Dendritic cell treated with granulocyte-macrophage colony-stimulating factor and Interleukin-4, amounts not matched to agents 40 ng/mL and 50 ng/mL, for 4 days (primary cell): ENCODE measurements at regions not wholly inside any gene's neighbourhood (a gene's known extent, or its start where the extent isn't known, plus 50 kb on each side); places are given as distances from the start of the nearest gene placed in this dataset.
A peak's percentile ranks its signal among the peaks of the same experiment; 100 is the strongest.

Experiments used
- H3K27ac Mint-ChIP-seq: one replicate; pipeline ENCODE4 v1.8.0; 2022; ENCODE audit warnings: mild to moderate bottlenecking, mixed read lengths
- H3K27me3 Mint-ChIP-seq: one replicate; pipeline ENCODE4 v1.8.0; 2022; ENCODE audit warnings: mild to moderate bottlenecking, mixed read lengths
- H3K36me3 Mint-ChIP-seq: one replicate; pipeline ENCODE4 v1.8.0; 2022; ENCODE audit warnings: low read depth, mixed read lengths
- H3K4me1 Mint-ChIP-seq: one replicate; pipeline ENCODE4 v1.8.0; 2022; ENCODE audit warnings: low read depth, mixed read lengths
- H3K4me3 Mint-ChIP-seq: one replicate; pipeline ENCODE4 v1.8.0; 2022; ENCODE audit warnings: mild to moderate bottlenecking, moderate library complexity, mixed read lengths
- H3K9me3 Mint-ChIP-seq: one replicate; pipeline ENCODE4 v1.8.0; 2022; ENCODE audit warnings: mixed read lengths
- intact Hi-C: fragments of 100-400 bp; cut with micrococcal nuclease; formaldehyde crosslinking; loops from one replicate; pipeline ENCODE4 v1.15.0; 2022

DNA sequence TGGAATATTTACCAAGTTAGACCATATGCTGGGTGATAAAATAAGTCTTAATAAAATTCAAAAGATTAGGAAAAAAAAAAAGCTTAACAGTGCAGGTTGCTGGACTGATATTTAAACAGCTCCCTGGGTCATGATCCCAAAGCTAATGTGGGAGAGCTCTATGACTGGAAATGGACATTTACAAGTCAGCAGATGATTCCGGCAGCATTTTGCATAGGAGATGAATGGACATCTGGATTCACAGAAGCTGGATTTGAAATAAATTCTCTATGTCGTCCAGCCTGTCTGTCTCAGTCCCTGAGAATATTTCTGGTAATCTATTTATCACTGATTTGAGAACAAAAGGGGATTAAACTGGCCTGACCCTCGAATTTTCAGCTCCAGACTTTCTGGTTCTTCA lies 52.3 kb upstream of the KLHL25 start:
- H3K9me3 Mint-ChIP-seq = no peaks in the 10 kb centered on the region
- H3K4me1 Mint-ChIP-seq = no peaks in the 10 kb centered on the region
- intact Hi-C loops = no loop called here
- no peak overlapping the region for H3K4me3 Mint-ChIP-seq
- no peak overlapping the region for H3K27ac Mint-ChIP-seq
- no peaks in the 10 kb centered on the region for H3K36me3 Mint-ChIP-seq
- H3K27me3 Mint-ChIP-seq = peaks cover 34% of the 10 kb centered on the region

DNA sequence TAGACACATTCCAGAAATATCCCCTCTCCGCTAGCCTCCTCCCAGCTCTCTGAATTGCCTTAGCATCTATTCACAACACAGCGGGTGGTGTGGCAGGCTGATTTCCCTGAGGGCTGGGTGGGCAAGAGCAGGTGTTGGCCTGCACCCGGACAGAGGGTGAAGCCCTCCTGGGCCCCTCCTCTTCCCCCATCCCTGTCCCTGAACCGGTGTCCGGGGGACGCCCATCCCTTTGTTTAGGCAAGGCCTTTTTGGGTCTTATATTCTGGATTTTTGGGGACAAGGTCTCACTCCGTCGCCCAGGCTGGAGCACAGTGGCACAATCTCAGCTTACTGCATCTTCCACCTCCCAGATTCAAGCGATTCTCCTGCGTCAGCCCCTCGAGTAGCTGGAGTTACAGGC lies 55.2 kb upstream of the KLHL25 start:
- intact Hi-C loops = no loop called here
- Mint-ChIP-seq H3K27me3 (peaks cover 21% of the 10 kb centered on the region), H3K4me3 (no peak overlapping the region), H3K36me3 (no peaks in the 10 kb centered on the region), H3K4me1 (no peaks in the 10 kb centered on the region), H3K27ac (no peak overlapping the region), H3K9me3 (no peaks in the 10 kb centered on the region)

DNA sequence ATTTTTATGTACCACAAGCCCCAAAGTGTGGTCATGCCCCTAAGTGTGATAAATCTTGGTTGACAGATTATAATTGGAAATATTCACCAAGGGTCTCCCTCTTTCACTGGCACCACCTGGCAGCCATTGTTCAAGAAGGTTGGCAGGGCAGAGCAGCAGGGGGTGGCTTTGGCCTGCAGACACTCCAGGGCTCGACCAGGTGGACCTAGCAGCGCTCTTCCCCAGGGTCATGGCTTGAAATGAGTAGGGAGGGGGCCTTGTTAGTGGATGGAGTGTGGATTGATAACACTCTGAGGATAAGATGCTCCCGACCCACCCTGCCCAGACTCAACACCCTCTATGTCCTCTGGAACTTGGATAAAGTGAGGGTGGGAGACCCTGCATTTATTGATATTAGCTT lies 58.2 kb upstream of the KLHL25 start:
- intact Hi-C loops = no loop called here
- no peak overlapping the region for H3K4me3 Mint-ChIP-seq
- no peaks in the 10 kb centered on the region for H3K36me3 Mint-ChIP-seq

DNA sequence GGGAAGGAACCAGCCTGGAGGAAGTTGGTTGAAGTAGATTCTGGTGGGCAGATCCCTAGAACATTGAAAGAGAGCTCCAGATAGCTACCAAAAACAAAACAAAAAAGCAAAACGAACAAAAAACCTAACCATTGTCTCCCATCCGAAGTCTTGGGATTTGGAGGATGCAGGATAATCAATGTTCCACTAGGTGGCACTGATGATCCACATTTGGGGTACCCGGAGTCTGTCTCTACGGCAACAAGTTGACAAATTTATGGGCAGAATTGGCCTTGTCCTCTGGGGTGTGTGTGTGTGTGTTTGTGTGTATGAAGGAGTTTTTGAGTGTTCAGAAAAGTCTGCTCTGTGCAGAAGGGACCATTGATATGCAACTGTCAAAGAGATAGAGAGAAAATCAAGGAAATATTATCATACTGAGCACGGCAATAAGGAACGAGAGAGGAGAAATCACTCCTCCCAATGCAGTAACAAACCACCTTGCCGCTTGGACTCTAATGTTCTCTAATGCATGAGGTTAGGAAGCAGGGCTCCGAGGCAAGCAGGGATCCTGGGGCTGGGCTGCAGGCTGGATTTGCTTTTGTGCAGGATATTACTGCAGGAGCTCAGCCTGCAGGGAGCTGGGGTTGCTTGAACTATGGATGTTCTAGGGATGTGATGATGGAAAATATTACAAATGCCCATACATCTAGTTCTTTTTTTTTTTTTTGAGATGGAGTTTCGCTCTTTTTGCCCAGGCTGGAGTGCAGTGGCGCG lies 59.8 kb upstream of the KLHL25 start:
- Mint-ChIP-seq H3K4me1 (peaks cover 5% of the 10 kb centered on the region), H3K27me3 (peaks cover 23% of the 10 kb centered on the region), H3K36me3 (no peaks in the 10 kb centered on the region), H3K4me3 (no peak overlapping the region), H3K9me3 (no peaks in the 10 kb centered on the region), H3K27ac (no peak overlapping the region)
- intact Hi-C loops = loop anchor here (5.0 kb wide), 2 partner anchors 888 to 1753 kb away; no protein-coding TSS in a partner anchor

More for the DNA sequence above, 58.2 kb upstream of the KLHL25 start:
- Mint-ChIP-seq H3K4me1 (no peaks in the 10 kb centered on the region), H3K27ac (no peak overlapping the region), H3K9me3 (no peaks in the 10 kb centered on the region), H3K27me3 (peaks cover 17% of the 10 kb centered on the region)

DNA sequence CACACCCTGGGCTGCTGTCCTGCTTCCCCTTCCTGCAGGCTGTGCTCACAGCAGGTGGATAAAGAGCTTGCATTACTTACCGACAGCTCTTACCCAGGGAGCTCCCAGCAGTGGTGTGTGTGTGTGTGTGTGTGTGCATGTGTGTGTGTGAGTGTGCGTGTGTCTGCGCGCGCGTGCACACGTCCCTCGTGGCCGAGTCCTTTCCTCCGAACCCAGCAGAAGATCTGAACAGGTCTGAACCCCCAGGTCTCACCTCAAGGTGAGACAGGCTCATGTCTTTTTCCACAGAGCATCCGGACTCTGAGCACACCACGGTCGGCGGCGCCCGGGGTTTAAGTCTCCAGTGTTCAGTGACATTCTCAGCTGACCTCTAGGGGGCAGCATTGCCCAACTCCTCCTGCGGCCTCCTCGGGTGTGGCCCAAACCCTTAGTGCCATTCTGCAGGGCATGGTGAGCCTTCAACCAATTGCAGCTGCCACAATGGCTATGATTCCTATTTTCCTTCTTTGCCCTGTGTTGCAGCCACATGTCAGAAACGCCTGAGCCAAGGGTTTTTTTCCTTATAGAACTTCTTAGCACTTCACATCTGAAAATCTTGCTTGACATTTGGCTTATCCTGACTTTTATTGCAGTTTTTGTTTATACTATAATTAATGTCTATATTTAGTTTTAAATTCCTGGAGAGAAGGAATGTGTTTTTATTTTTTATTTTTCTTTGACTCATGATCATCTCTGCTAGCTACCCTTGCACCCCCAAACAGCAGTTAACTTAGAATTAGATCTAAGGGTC lies 64.1 kb upstream of the KLHL25 start:
- Mint-ChIP-seq H3K4me1 (peaks cover 11% of the 10 kb centered on the region), H3K27ac (no peak overlapping the region), H3K27me3 (peaks cover 23% of the 10 kb centered on the region), H3K9me3 (no peaks in the 10 kb centered on the region), H3K4me3 (peak overlapping the region; percentile 15), H3K36me3 (no peaks in the 10 kb centered on the region)
- intact Hi-C loops = loop anchor here (5.0 kb wide), 2 partner anchors 884 to 1749 kb away; no protein-coding TSS in a partner anchor

DNA sequence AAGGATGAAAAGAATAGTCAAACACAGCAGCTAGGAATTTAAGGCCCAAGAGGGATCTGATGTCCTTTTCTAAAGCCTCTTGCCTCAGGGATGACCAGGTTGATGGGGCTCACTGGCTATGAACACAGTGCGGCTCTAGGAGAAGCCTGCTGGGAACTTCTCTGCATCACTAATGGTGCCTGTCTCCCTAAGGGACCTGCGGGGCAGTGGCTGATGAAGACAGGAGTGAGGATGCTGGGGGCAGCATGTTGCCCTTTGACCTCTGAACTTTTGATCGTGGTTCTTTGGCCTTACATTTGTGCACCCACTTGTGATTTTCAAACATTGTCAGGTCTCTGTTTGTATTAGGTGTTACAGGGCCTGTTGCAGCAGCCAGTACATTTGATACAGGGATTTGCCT lies 64.9 kb upstream of the KLHL25 start:
- H3K4me3 Mint-ChIP-seq = no peak overlapping the region
- peaks cover 25% of the 10 kb centered on the region for H3K27me3 Mint-ChIP-seq
- no peaks in the 10 kb centered on the region for H3K9me3 Mint-ChIP-seq
- no peaks in the 10 kb centered on the region for H3K36me3 Mint-ChIP-seq
- intact Hi-C loops = loop anchor here (5.0 kb wide), 2 partner anchors 883 to 1748 kb away; no protein-coding TSS in a partner anchor
- no peak overlapping the region for H3K27ac Mint-ChIP-seq
- peaks cover 11% of the 10 kb centered on the region for H3K4me1 Mint-ChIP-seq

DNA sequence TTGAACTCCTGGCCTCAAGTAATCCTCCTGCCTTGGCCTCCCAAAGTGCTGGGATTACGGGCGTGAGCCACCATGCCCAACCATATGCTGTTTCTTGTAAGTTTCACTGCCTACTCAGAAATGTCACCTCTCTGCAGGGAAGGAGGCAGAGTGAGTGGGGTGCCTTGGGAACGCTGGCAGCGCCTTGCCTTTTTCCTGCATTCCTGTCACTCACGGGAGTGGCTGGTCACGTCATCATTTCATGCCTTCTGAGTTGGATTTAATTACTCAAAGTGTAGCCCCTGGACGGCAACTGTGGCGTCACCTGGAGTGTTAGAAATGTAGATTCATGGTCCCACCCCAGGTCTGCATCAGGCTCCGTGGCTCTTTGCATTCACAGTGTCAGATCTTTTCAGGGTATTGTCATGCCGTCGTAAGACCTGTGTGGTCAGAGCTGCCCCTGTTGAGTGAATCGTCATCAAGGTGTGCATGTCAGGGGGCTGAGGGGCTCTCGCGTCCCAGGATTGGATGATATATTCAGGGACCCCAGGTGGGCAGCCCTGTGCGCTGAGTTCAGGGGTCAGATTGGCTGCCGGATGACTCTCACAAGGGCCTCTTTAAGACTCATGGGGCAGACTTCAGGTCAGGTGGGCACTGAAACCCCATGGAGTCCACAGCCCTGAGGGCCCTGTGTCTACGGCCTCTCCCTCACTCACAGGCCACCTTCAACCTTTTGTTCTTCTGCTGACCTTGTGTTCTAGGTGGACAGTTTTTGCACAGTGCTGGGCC lies 65.9 kb upstream of the KLHL25 start:
- no peaks in the 10 kb centered on the region for H3K9me3 Mint-ChIP-seq
- H3K36me3 Mint-ChIP-seq = no peaks in the 10 kb centered on the region
- peaks cover 11% of the 10 kb centered on the region for H3K4me1 Mint-ChIP-seq
- H3K4me3 Mint-ChIP-seq = no peak overlapping the region
- no peak overlapping the region for H3K27ac Mint-ChIP-seq
- intact Hi-C loops = no loop called here
- H3K27me3 Mint-ChIP-seq = peaks cover 27% of the 10 kb centered on the region

DNA sequence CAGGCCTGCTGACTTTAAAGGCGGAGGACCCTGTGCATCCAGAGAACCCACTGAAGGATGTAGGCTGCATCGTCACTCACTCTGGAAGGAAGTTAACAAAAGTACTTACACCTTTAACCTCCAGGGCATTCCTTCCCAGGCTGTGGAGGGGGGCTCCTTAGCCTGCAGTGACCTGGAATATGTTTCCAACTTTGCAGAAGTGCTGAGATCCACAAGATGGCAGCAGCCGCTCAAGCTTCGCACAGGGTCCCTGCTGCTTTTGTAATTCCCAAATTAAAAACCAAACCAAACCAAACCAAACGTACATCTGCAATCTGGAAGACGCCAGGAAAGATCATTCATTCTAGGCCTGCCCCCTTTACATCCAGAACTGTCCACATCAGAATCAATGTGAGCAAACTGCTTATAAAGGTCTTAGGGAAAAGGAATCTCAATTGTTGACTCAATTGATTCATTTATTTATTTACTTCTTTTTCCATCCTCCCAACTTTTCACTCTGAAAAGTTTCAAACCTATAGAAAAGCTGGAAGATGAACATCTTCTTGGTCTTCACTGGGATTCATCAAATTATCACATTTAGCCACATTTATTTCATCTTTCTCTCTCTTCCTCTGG lies 70.5 kb upstream of the KLHL25 start:
- Mint-ChIP-seq H3K27ac (no peak overlapping the region), H3K27me3 (peaks cover 12% of the 10 kb centered on the region), H3K4me3 (no peak overlapping the region), H3K9me3 (no peaks in the 10 kb centered on the region), H3K4me1 (peaks cover 14% of the 10 kb centered on the region), H3K36me3 (no peaks in the 10 kb centered on the region)
- intact Hi-C loops = no loop called here

DNA sequence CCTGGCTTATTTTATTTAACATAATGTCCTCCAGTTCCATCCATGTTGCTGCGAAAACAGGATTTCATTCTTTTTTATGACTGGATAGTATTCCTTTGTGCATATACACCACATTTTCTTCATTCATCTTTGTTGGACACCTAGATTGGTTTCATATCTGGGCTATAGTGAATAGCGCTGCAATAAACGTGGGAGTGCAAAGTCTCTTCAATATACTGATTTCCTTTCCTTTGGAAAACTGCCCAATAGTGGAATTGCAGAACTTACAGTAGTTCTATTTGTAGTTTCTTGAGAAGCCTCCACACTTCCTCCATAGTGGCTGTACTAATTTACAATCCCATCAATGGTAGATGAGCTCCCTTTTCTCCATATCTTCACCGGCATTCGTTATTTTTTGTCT lies 72.5 kb upstream of the KLHL25 start:
- intact Hi-C loops = no loop called here
- Mint-ChIP-seq H3K27me3 (peaks cover 15% of the 10 kb centered on the region), H3K4me1 (peaks cover 14% of the 10 kb centered on the region), H3K9me3 (no peaks in the 10 kb centered on the region), H3K36me3 (no peaks in the 10 kb centered on the region), H3K27ac (no peak overlapping the region), H3K4me3 (no peak overlapping the region)

DNA sequence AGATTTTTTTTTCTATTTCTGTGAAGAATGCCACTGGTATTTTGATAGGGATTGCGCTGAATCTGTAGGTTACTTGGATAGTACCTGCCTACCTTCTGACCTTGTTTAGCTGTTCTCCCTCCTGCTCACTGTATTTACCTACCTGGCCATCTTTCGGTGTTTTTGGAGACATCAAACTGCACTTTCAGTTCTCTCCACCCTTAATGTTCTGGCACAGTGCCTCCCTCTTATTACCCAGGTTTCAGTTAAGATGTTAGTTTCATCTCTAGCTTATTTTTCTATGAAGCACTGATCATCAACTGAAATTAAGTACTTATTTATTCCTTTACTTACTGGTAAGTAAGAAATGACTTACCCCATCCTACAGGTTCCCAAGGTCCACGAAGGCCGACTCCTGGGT lies 74.4 kb upstream of the KLHL25 start:
- Mint-ChIP-seq H3K9me3 (no peaks in the 10 kb centered on the region), H3K36me3 (no peaks in the 10 kb centered on the region), H3K4me3 (no peak overlapping the region), H3K27me3 (peaks cover 12% of the 10 kb centered on the region), H3K27ac (no peak overlapping the region), H3K4me1 (peaks cover 8% of the 10 kb centered on the region)
- intact Hi-C loops = no loop called here

DNA sequence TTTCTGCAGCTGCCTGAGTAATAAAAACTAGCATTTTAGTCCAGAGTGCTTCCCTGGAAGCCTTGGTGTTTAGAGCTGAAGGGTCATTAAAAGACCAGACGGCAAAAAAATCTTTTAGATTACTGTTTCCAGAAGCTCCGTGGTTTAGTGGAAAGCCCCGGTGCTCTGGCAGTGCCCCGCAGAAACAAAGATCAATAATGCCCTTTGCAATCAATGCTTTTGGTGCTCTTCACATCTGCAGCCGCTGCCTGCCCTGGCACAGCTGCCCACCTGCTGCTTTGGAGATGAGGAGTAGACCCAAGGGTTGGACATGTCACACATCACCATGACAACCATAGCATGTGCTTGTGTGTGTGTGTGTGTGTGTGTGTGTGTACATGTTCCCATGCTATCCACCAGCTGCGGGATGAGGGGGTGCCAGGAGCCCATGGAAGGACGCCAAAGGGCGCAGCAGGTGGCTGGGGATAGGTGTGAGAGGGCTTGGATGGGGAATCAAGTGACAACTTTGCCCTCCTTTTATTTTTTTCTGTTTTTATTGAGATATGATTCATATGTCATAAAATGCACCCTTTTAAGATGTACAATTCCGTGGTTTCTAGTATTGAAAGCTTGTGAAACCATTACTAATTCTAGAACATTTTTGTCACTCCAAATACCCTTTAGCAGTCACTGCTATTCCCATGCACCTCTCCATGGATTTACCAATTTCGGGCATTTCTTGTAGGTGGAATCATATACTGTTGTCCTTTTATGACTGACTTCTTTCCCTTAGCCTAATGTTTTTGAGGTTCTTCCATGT lies 75.7 kb upstream of the KLHL25 start:
- H3K4me1 Mint-ChIP-seq = peaks cover 8% of the 10 kb centered on the region
- no peak overlapping the region for H3K4me3 Mint-ChIP-seq
- peaks cover 8% of the 10 kb centered on the region for H3K27me3 Mint-ChIP-seq
- no peak overlapping the region for H3K27ac Mint-ChIP-seq
- H3K9me3 Mint-ChIP-seq = no peaks in the 10 kb centered on the region
- H3K36me3 Mint-ChIP-seq = no peaks in the 10 kb centered on the region
- intact Hi-C loops = no loop called here

DNA sequence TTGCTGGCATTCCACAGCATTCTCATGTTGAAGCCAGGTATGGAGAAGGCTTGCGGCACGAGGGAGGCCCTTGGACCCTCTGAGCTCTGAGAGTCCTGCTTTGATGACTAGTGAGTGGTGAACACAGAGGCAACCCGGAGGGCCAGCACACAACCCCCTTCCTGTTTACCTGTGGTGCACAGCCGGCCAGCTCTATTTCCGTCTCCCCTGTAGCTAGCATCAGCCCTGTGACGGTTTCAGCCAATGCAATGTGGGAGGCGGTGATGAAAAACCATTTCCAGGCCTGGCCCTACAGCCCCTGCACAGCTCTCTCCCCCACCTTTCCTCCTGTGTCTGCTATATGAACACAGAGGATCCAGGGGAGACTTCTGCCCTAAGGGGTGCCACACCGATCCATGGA lies 76.8 kb upstream of the KLHL25 start:
- Mint-ChIP-seq H3K27ac (no peak overlapping the region), H3K4me3 (no peak overlapping the region), H3K9me3 (no peaks in the 10 kb centered on the region), H3K4me1 (peaks cover 8% of the 10 kb centered on the region), H3K36me3 (no peaks in the 10 kb centered on the region), H3K27me3 (peaks cover 8% of the 10 kb centered on the region)
- intact Hi-C loops = no loop called here

DNA sequence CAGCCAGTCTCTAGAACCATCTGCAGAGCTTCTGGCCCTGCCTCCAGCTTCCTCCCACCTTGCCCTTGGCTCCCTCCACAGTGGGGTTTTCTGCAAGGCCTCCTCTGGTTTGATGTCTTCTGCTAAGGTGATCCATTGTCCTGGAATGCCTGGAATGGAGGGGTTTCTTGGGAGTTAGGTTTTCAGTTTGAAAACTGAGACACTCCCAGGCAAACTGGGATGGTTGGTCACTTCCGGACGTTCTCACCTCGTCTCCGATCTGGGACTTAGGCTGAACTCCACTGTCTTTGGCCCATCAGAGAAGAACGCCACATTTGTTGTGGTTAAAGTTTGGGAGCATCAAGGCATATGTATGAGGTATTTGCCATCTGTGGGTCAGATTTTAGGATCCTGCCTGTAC lies 77.4 kb upstream of the KLHL25 start:
- peaks cover 6% of the 10 kb centered on the region for H3K4me1 Mint-ChIP-seq
- no peaks in the 10 kb centered on the region for H3K36me3 Mint-ChIP-seq
- H3K27me3 Mint-ChIP-seq = peaks cover 8% of the 10 kb centered on the region
- no peaks in the 10 kb centered on the region for H3K9me3 Mint-ChIP-seq
- H3K27ac Mint-ChIP-seq = no peak overlapping the region
- intact Hi-C loops = no loop called here
- H3K4me3 Mint-ChIP-seq = no peak overlapping the region
